A673 (cell line): ENCODE measurements at regions not wholly inside any gene's neighbourhood (a gene's known extent, or its start where the extent isn't known, plus 50 kb on each side); places are given as distances from the start of the nearest gene placed in this dataset.

ENCODE experiments used
- BruUV-seq: library from RNA; stranded (reverse); fragments of 400-500 nt; replicated peaks from 2 replicates; lab custom pipeline; 2021; lab: Mats Ljungman, UMichigan
- CTCF ChIA-PET: fragments of 300-600 bp; sonication (Branson Sonifier 250); formaldehyde crosslinking; loops from one replicate; lab custom pipeline; 2022; ENCODE audit warnings: antibody characterized with exemption; lab: Charles Lee
- POLR2A ChIA-PET: fragments of 300-600 bp; sonication (Branson Sonifier 250); formaldehyde crosslinking; loops from one replicate; lab custom pipeline; 2022; ENCODE audit warnings: antibody characterized with exemption; ENCODE audit not compliant: low non-redundant PET; lab: Charles Lee
- DNase-seq: peaks from one replicate; pipeline ENCODE4 v3.0.0-alpha.2; 2015; ENCODE audit warnings: low spot score
- H3K27ac ChIP-seq: fragments of 200-600 bp; sonication (generic); 2 replicates; pipeline ENCODE4 v1.5.1; 2016; ENCODE audit warnings: mixed run types, low read depth, mild to moderate bottlenecking, mixed read lengths, antibody characterized with exemption, low read length; ENCODE audit not compliant: poor library complexity, severe bottlenecking
- H3K27me3 ChIP-seq: fragments of 200-600 bp; sonication (generic); replicated peaks from 2 replicates; pipeline ENCODE4 v1.6.1; 2017; ENCODE audit warnings: mixed run types, low read depth, mild to moderate bottlenecking, mixed read lengths, antibody characterized with exemption, low read length; ENCODE audit not compliant: insufficient read depth, poor library complexity
- H3K36me3 ChIP-seq: fragments of 200-600 bp; sonication (generic); 2 replicates; pipeline ENCODE4 v1.6.1; 2016; ENCODE audit warnings: mixed run types, mild to moderate bottlenecking, mixed read lengths, antibody characterized with exemption, low read length; ENCODE audit not compliant: insufficient read depth, poor library complexity, severe bottlenecking
- H3K4me1 ChIP-seq: fragments of 200-600 bp; sonication (generic); 2 replicates; pipeline ENCODE4 v1.6.1; 2017; ENCODE audit warnings: mixed run types, mild to moderate bottlenecking, mixed read lengths, antibody characterized with exemption, low read length; ENCODE audit not compliant: insufficient read depth, poor library complexity, severe bottlenecking
- H3K4me3 ChIP-seq: fragments of 200-600 bp; sonication (generic); 2 replicates; pipeline ENCODE4 v1.5.1; 2016; ENCODE audit warnings: low read depth, mixed run types, mild to moderate bottlenecking, mixed read lengths, low read length; ENCODE audit not compliant: poor library complexity, severe bottlenecking
- H3K9me3 ChIP-seq: fragments of 200-600 bp; sonication (generic); 2 replicates; pipeline ENCODE4 v1.6.1; 2016; ENCODE audit warnings: mixed run types, low read depth, mild to moderate bottlenecking, mixed read lengths, antibody characterized with exemption, low read length; ENCODE audit not compliant: poor library complexity, severe bottlenecking
- CTCF ChIP-seq: fragments of 300-800, 200-600 bp; sonication (generic); conservative IDR thresholded peaks from 2 replicates; pipeline ENCODE4 v1.5.1; 2017; ENCODE audit warnings: low read depth, mild to moderate bottlenecking, antibody characterized with exemption, low read length, moderate library complexity, mixed read lengths
- EZH2 ChIP-seq: fragments of 200-600 bp; sonication (generic); IDR thresholded peaks from 2 replicates; pipeline ENCODE4 v1.6.1; 2017; ENCODE audit warnings: borderline replicate concordance, low read depth, mild to moderate bottlenecking, mixed read lengths, antibody characterized with exemption, low read length; ENCODE audit not compliant: poor library complexity, severe bottlenecking
- intact Hi-C: fragments of 100-400 bp; cut with micrococcal nuclease; formaldehyde crosslinking; loops from one replicate; pipeline ENCODE4 v1.10.0; 2022; ENCODE audit not compliant: unreplicated experiment

- no peaks in the 10 kb centered on the region for H3K9me3 ChIP-seq
- intact Hi-C loops, result no loop called here
- H3K4me1 ChIP-seq, result no peaks in the 10 kb centered on the region
- POLR2A ChIA-PET, result no interaction called here
- CTCF ChIA-PET, result no interaction called here
- H3K36me3 ChIP-seq, result no peaks in the 10 kb centered on the region
- no peak overlapping the region for H3K27ac ChIP-seq
- no peak for TF ChIP-seq CTCF
- TF ChIP-seq EZH2, result no peak
- no peaks in the 10 kb centered on the region for H3K27me3 ChIP-seq
- DNase-seq, result no peak
- BruUV-seq, result no TSS peak
- H3K4me3 ChIP-seq, result no peak overlapping the region
Observed at GRCh38 chr4:81757691-81758090, 286.0 kb upstream of the RASGEF1B start.

- DNase-seq, result no peak
- no peak for TF ChIP-seq EZH2
- Histone ChIP-seq H3K27me3 (no peaks in the 10 kb centered on the region), H3K4me1 (no peaks in the 10 kb centered on the region), H3K27ac (no peak overlapping the region), H3K4me3 (no peak overlapping the region), H3K9me3 (no peaks in the 10 kb centered on the region), H3K36me3 (no peaks in the 10 kb centered on the region)
- no TSS peak for BruUV-seq
- CTCF ChIA-PET, result no interaction called here
- intact Hi-C loops, result no loop called here
- POLR2A ChIA-PET, result no interaction called here
Observed at GRCh38 chr4:81756973-81757372, 285.3 kb upstream of the RASGEF1B start.

- ChIA-PET CTCF (no interaction called here), POLR2A (no interaction called here)
- TF ChIP-seq CTCF (no peak), EZH2 (no peak)
- H3K27ac ChIP-seq, result no peak overlapping the region
- H3K27me3 ChIP-seq, result no peaks in the 10 kb centered on the region
- DNase-seq, result no peak
- H3K4me1 ChIP-seq, result no peaks in the 10 kb centered on the region
- BruUV-seq, result no TSS peak
- no peak overlapping the region for H3K4me3 ChIP-seq
- intact Hi-C loops, result no loop called here
- H3K36me3 ChIP-seq, result no peaks in the 10 kb centered on the region
- H3K9me3 ChIP-seq, result no peaks in the 10 kb centered on the region
Observed at GRCh38 chr4:81756042-81756441, 284.3 kb upstream of the RASGEF1B start.

- ChIA-PET CTCF (no interaction called here), POLR2A (no interaction called here)
- no TSS peak for BruUV-seq
- Histone ChIP-seq H3K4me3 (no peak overlapping the region), H3K27me3 (no peaks in the 10 kb centered on the region), H3K4me1 (no peaks in the 10 kb centered on the region), H3K27ac (no peak overlapping the region), H3K9me3 (no peaks in the 10 kb centered on the region), H3K36me3 (no peaks in the 10 kb centered on the region)
- no peak for DNase-seq
- TF ChIP-seq EZH2, result no peak
- no peak for TF ChIP-seq CTCF
- intact Hi-C loops, result no loop called here
Observed at GRCh38 chr4:81754169-81754568, 282.5 kb upstream of the RASGEF1B start.
